WTC11 (cell line): ENCODE measurements at regions not wholly inside any gene's neighbourhood (a gene's known extent, or its start where the extent isn't known, plus 50 kb on each side); places are given as distances from the start of the nearest gene placed in this dataset.

Experiments used
- ATAC-seq: fragments of 200-7000 bp; cut with Tn5 transposase; 2 replicates; pipeline ENCODE4 v1.10.0; 2021; ENCODE audit warnings: mild to moderate bottlenecking, moderate library complexity
- CTCF ChIA-PET: fragments of 300-600 bp; sonication (Branson Sonifier 250); formaldehyde crosslinking; loops from one replicate; lab custom pipeline; 2021; ENCODE audit warnings: antibody characterized with exemption; lab: Charles Lee
- POLR2A ChIA-PET: fragments of 350-600 bp; sonication (Branson Sonifier 250); formaldehyde crosslinking; loops from one replicate; lab custom pipeline; 2021; ENCODE audit warnings: antibody characterized with exemption; lab: Charles Lee
- DNase-seq: peaks from one replicate; pipeline ENCODE4 v3.0.0; 2021; ENCODE audit warnings: low spot score
- H3K27ac Mint-ChIP-seq: 2 replicates; pipeline ENCODE4 v1.8.0; 2021; ENCODE audit warnings: mixed read lengths
- H3K27me3 Mint-ChIP-seq: 2 replicates; pipeline ENCODE4 v1.8.0; 2021; ENCODE audit warnings: low read depth, mild to moderate bottlenecking, moderate library complexity, mixed read lengths
- H3K36me3 Mint-ChIP-seq: 2 replicates; pipeline ENCODE4 v1.8.0; 2021; ENCODE audit warnings: mixed read lengths
- H3K4me1 Mint-ChIP-seq: 2 replicates; pipeline ENCODE4 v1.8.0; 2022; ENCODE audit warnings: mixed read lengths
- H3K4me3 Mint-ChIP-seq: 2 replicates; pipeline ENCODE4 v1.8.0; 2021; ENCODE audit warnings: mild to moderate bottlenecking, moderate library complexity, mixed read lengths
- H3K9me3 Mint-ChIP-seq: 2 replicates; pipeline ENCODE4 v1.8.0; 2021; ENCODE audit warnings: mixed read lengths
- CREM ChIP-seq: sonication (generic); formaldehyde crosslinking; IDR thresholded peaks from 2 replicates; pipeline ENCODE4 v1.8.1; 2022; ENCODE audit warnings: mild to moderate bottlenecking, missing genetic modification reagents, moderate library complexity
- ETV6 ChIP-seq: sonication (generic); formaldehyde crosslinking; IDR thresholded peaks from 2 replicates; pipeline ENCODE4 v1.8.1; 2022; ENCODE audit warnings: mild to moderate bottlenecking, missing genetic modification reagents
- FOXK1 ChIP-seq: sonication (generic); formaldehyde crosslinking; IDR thresholded peaks from 2 replicates; pipeline ENCODE4 v1.8.0; 2022; ENCODE audit warnings: mild to moderate bottlenecking, moderate library complexity, missing genetic modification reagents
- HMGA2 ChIP-seq: fragments of 250-450 bp; sonication (Bioruptor Pico); IDR thresholded peaks from 2 replicates; pipeline ENCODE4 v1.4.0; 2021; ENCODE audit warnings: mild to moderate bottlenecking, moderate library complexity
- MYBL2 ChIP-seq: sonication (generic); formaldehyde crosslinking; IDR thresholded peaks from 2 replicates; pipeline ENCODE4 v1.8.1; 2023; ENCODE audit warnings: mild to moderate bottlenecking, moderate library complexity, missing genetic modification reagents
- PREB ChIP-seq: sonication (generic); formaldehyde crosslinking; IDR thresholded peaks from 2 replicates; pipeline ENCODE4 v1.8.1; 2022; ENCODE audit warnings: mild to moderate bottlenecking, missing genetic modification reagents, moderate library complexity, borderline replicate concordance
- ZNF232 ChIP-seq: sonication (generic); formaldehyde crosslinking; IDR thresholded peaks from 2 replicates; pipeline ENCODE4 v1.8.0; 2022; ENCODE audit warnings: mild to moderate bottlenecking, missing genetic modification reagents
- ZNF396 ChIP-seq: fragments of 250-450 bp; sonication (Bioruptor Pico); IDR thresholded peaks from 2 replicates; pipeline ENCODE4 v1.8.0; 2021; ENCODE audit warnings: mild to moderate bottlenecking, moderate library complexity, borderline replicate concordance
- ZNF416 ChIP-seq: fragments of 250-450 bp; sonication (Bioruptor Pico); IDR thresholded peaks from 2 replicates; pipeline ENCODE4 v1.9.0; 2021; ENCODE audit warnings: mild to moderate bottlenecking, inconsistent platforms
- TF ChIP-seq, protein P1 (sequence below): sonication (generic); formaldehyde crosslinking; IDR thresholded peaks from 2 replicates; pipeline ENCODE4 v1.8.1; 2023; ENCODE audit warnings: mild to moderate bottlenecking, missing genetic modification reagents, moderate library complexity
- TF ChIP-seq, protein P2 (sequence below): sonication (generic); formaldehyde crosslinking; IDR thresholded peaks from 2 replicates; pipeline ENCODE4 v1.8.1; 2023; ENCODE audit warnings: mild to moderate bottlenecking, moderate library complexity, missing genetic modification reagents
- TF ChIP-seq, protein P3 (sequence below): fragments of 250-450 bp; sonication (Bioruptor Pico); conservative IDR thresholded peaks from 2 replicates; pipeline ENCODE4 v1.9.0; 2021; ENCODE audit warnings: mild to moderate bottlenecking
- TF ChIP-seq, protein P4 (sequence below): fragments of 200-600 bp; IDR thresholded peaks from 2 replicates; pipeline ENCODE4 v1.8.0; 2022; ENCODE audit warnings: antibody characterized with exemption

DNA sequence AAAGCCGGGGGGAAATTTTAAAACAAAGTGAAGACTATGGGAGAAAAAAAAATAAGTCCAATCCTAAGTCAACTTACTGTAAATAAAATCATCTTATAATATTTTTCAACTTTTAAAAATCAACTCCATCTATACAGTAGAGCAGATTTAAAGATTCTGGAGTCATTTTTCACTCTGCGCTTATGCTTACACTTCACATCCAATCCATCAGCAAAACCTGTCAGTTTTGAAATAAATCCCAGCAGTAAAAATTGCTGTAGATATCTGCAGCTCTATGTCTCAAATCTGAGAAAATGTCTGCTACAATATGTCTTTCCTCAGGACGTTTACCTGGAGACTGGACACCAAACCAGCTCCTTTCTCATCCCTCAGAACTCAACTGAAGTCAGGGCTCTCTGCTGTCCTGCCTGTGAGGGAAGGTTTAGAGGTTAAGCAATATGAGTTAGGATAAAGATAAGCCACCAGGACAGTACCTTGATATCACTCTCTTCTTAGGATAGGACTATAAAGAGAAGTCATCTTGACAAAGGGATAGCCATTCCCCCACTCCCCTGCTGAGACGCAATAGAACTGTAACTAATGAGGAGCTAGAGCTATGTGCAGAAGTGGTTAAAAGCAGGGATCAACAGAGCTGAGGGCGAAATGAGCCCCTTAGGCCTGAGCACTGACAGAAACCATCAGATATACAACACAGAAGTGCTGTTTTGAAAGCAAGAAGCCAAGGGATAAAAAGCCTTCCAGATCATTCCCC is 254.7 kb upstream of the KLHL1 start (continued):
- TF ChIP-seq ZNF232 (CRISPR knock-in tag) (no peak), FOXK1 (CRISPR knock-in tag) (no peak)
- TF ChIP-seq, all 79 proteins: peak for 0

- no peak overlapping the region for H3K4me3 Mint-ChIP-seq
- H3K27me3 Mint-ChIP-seq, result no peaks in the 10 kb centered on the region
- no peak for ATAC-seq
- H3K9me3 Mint-ChIP-seq, result no peaks in the 10 kb centered on the region
- H3K36me3 Mint-ChIP-seq, result no peaks in the 10 kb centered on the region
- DNase-seq, result no peak
- no peaks in the 10 kb centered on the region for H3K4me1 Mint-ChIP-seq
- H3K27ac Mint-ChIP-seq, result no peak overlapping the region
- POLR2A ChIA-PET, result no interaction called here
- CTCF ChIA-PET, result no interaction called here
- no peak for TF ChIP-seq PREB (CRISPR knock-in tag)
- TF ChIP-seq, protein P1, sequence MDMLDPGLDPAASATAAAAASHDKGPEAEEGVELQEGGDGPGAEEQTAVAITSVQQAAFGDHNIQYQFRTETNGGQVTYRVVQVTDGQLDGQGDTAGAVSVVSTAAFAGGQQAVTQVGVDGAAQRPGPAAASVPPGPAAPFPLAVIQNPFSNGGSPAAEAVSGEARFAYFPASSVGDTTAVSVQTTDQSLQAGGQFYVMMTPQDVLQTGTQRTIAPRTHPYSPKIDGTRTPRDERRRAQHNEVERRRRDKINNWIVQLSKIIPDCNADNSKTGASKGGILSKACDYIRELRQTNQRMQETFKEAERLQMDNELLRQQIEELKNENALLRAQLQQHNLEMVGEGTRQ (CRISPR knock-in tag), result no peak
These were observed 248.8 kb upstream of the KLHL1 start for GRCh38 chr13:70357031-70357430.

DNA sequence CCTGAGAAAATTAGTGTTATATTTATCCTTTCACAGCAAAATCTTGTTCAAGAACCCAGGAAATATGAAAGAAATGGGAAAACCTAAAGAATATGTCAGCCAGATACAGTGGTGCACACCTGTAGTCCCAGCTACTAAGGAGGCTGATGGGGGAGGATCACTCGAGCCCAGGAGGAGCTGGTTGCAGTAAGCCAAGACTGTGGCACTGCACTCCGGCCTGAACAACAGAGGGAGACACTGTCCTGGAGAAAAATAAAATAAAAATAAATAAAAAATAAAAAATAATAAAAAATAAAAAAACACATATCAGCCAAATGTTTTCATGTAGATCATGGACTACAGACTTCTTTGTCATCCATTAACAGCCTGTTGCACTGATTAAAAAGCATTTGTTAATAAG is 244.8 kb upstream of the KLHL1 start:
- peaks cover 5% of the 10 kb centered on the region for H3K9me3 Mint-ChIP-seq
- no peak for DNase-seq

GRCh38 chr13:70347947-70348620 is 239.8 kb upstream of the KLHL1 start:
- H3K27me3 Mint-ChIP-seq, result no peaks in the 10 kb centered on the region
- CTCF ChIA-PET, result no interaction called here

More for the DNA sequence above, 244.8 kb upstream of the KLHL1 start:
- H3K27me3 Mint-ChIP-seq, result no peaks in the 10 kb centered on the region
- H3K27ac Mint-ChIP-seq, result no peak overlapping the region
- H3K4me1 Mint-ChIP-seq, result no peaks in the 10 kb centered on the region
- CTCF ChIA-PET, result no interaction called here
- no peaks in the 10 kb centered on the region for H3K36me3 Mint-ChIP-seq
- POLR2A ChIA-PET, result no interaction called here
- no peak overlapping the region for H3K4me3 Mint-ChIP-seq
- peak; percentile 81 for ATAC-seq
- TF ChIP-seq, protein P2, sequence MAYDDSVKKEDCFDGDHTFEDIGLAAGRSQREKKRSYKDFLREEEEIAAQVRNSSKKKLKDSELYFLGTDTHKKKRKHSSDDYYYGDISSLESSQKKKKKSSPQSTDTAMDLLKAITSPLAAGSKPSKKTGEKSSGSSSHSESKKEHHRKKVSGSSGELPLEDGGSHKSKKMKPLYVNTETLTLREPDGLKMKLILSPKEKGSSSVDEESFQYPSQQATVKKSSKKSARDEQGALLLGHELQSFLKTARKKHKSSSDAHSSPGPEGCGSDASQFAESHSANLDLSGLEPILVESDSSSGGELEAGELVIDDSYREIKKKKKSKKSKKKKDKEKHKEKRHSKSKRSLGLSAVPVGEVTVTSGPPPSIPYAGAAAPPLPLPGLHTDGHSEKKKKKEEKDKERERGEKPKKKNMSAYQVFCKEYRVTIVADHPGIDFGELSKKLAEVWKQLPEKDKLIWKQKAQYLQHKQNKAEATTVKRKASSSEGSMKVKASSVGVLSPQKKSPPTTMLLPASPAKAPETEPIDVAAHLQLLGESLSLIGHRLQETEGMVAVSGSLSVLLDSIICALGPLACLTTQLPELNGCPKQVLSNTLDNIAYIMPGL, result no peak
- TF ChIP-seq ZNF416, result no peak
- TF ChIP-seq, protein P3, sequence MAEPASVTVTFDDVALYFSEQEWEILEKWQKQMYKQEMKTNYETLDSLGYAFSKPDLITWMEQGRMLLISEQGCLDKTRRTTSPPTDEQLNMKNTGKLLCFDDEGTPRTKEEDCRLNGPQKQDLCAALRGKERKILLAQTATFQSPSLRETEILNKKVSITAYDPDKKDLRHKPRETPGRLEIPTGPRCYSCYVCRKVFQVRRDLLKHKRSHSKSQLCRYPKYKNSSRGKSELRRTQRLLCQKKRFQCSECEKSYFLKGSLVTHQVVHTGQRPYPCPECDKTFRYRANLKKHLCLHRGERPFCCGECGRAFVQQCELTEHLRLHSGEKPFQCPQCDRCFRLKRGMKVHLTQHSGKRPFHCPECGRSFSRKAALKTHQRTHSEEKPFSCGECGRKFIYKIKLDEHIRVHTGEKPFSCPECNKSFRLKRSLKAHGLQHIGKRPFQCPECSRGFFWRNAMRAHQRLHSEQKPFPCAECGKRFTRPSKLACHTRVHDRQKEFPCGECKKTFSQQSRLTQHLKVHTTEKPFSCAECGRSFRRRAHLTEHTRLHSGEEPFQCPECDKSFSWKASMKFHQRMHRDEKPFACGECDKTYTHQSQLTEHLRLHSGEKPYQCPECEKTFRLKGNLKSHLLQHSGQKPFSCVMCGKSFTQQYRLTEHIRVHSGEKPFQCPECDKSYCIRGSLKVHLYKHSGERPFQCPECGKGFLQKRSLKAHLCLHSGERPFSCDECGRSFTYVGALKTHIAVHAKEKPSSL (CRISPR knock-in tag), result no peak
- peak; percentile 36; the same call in 1 of the 2 replicates for TF ChIP-seq HMGA2

DNA sequence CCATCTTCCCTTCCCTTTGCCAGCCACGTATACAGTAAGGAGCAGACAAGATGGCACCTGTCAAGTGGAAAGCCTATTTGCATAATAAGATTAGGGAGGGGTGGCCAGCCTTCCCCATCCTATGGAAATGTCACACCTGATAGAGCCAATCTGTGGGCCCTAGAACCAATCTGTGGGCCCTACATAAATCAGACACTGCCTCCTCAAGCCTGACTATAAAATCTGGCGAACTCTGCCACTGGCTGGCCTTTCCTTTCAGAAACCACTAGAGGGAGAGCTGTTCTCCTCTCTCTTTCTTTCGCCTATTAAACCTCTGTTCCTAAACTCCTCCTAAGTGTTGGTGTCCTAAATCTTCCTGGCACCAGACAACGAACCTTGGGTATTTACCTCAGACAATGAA is 231.5 kb upstream of the KLHL1 start:
- POLR2A ChIA-PET, result no interaction called here
- H3K27ac Mint-ChIP-seq, result no peak overlapping the region
- peaks cover 2% of the 10 kb centered on the region; the same call in 1 of the 2 replicates for H3K4me1 Mint-ChIP-seq
- no peaks in the 10 kb centered on the region for H3K36me3 Mint-ChIP-seq
- H3K9me3 Mint-ChIP-seq, result no peaks in the 10 kb centered on the region
- no peak for TF ChIP-seq ETV6 (CRISPR knock-in tag)
- TF ChIP-seq, protein P4, sequence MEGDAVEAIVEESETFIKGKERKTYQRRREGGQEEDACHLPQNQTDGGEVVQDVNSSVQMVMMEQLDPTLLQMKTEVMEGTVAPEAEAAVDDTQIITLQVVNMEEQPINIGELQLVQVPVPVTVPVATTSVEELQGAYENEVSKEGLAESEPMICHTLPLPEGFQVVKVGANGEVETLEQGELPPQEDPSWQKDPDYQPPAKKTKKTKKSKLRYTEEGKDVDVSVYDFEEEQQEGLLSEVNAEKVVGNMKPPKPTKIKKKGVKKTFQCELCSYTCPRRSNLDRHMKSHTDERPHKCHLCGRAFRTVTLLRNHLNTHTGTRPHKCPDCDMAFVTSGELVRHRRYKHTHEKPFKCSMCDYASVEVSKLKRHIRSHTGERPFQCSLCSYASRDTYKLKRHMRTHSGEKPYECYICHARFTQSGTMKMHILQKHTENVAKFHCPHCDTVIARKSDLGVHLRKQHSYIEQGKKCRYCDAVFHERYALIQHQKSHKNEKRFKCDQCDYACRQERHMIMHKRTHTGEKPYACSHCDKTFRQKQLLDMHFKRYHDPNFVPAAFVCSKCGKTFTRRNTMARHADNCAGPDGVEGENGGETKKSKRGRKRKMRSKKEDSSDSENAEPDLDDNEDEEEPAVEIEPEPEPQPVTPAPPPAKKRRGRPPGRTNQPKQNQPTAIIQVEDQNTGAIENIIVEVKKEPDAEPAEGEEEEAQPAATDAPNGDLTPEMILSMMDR, result 0 out of 2 replicates have a peak, but pooled peaks have one; percentile 17
- no peak for TF ChIP-seq MYBL2 (CRISPR knock-in tag)
- TF ChIP-seq, all 79 proteins: peak for 1
- Mint-ChIP-seq H3K27me3 (no peaks in the 10 kb centered on the region; the same call in 1 of the 2 replicates), H3K4me3 (no peak overlapping the region)
- ATAC-seq (peak; percentile 98), DNase-seq (peak; percentile 43)
- CTCF ChIA-PET, result interaction anchor here (1.0 to 2.0 kb wide), 3 partner anchors 8 to 228 kb away, joined by 3 to 5 read pairs (median 4); no protein-coding TSS in a partner anchor

More at GRCh38 chr13:70347947-70348620, 239.8 kb upstream of the KLHL1 start:
- Mint-ChIP-seq H3K9me3 (peaks cover 5% of the 10 kb centered on the region), H3K36me3 (no peaks in the 10 kb centered on the region), H3K27ac (no peak overlapping the region), H3K4me1 (no peaks in the 10 kb centered on the region), H3K4me3 (no peak overlapping the region)
- POLR2A ChIA-PET, result no interaction called here
- ATAC-seq (no peak), DNase-seq (no peak)
- TF ChIP-seq CREM (CRISPR knock-in tag), result no peak
- no peak for TF ChIP-seq ZNF396 (CRISPR knock-in tag)
